HG03108 (cell line): ENCODE measurements at regions not wholly inside any gene's neighbourhood (a gene's known extent, or its start where the extent isn't known, plus 50 kb on each side); places are given as distances from the start of the nearest gene placed in this dataset.

ENCODE experiments used
- ATAC-seq: cut with Tn5 transposase; IDR thresholded peaks from one replicate; pipeline ENCODE4 v1.9.1; 2021; ENCODE audit warnings: moderate library complexity; ENCODE audit not compliant: unreplicated experiment

- ATAC-seq = no peak
These were observed 454.5 kb downstream of the TMA16 start for GRCh38 chr4:163948920-163949455.

DNA sequence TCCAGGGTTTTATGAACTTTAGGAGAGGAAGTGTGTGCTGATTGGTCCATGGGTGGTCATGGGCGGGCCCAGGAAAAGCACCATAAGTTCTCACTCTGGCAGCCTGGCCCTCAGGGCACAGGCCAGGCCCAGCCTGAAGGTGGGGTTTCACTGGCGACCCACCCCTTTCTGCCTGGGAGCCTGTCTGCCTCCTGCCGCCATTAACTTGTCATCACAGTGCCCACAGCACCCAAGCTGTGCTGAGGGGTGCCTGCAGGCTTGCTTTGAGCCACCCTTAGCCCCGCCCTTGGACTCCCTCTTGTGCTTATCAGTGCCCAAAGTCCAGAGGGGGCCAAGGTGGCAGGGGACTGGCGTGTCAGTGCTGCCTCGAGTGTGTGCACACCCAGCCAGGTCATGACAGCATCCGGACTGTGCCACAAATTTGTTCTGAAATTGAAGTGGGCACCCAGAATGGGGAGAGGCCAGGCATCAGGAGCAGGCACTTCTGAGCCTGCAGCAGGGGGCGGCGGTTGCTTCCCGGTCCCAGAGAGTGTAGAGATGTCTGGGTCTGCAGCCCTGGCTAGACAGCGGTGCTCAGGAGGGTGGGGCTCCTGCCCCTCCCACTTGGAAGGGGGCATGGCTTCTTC is 455.6 kb downstream of the TMA16 start:
- ATAC-seq = no peak

DNA sequence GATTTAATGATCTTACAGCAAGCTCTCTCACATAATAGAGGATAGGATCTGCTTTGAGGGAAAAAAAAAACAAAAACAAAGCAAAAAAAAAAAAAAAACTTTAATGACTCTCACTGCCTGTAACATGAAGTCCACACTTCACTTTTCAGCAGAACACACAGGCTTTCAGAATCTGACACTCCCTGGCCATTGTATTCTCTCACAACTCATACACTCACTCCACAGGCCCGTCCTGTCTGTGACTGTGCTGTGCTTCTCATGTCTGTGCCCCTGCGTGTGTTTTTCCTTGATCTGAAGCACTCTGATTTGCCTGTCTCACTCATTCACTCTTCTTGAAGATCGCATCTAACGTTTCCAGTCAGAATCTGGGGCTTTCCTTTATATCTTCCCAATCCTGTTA is 460.8 kb downstream of the TMA16 start:
- no peak for ATAC-seq

DNA sequence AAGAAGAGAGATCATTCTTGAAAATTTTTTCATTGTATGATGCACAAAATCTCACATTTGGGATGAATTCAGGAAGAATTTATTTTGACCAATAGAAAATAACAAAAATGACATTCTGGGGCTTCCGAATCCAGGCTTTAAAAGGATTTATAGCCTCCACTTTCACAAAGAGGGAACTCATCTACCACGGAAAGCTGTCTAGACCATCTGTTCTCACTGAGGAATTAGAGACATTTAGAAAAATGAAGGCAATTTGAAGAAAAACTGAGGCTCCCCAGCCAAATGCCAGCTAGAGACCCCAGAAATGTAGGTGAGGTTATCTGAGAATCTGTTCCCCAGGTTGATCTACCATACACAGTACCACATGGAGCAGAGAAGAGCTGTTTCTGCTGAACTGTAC is 464.3 kb downstream of the TMA16 start:
- ATAC-seq = no peak

DNA sequence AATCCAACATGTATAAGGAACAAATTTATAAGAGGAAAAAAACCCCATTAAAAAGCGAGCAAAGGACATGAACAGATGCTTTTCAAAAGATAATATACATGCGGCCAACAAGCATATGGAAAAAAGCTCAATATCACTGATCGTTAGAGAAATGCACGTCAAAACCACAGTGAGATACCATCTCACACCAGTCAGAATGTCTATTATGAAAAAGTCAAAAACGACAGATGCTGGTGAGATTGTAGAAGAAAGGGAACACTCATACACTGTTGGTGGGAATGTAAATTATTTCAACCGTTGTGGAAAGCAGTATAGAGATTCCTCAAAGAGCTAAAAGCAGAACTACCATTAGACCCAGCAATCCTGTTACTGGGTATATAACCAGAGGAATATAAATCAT is 465.4 kb downstream of the TMA16 start:
- no peak for ATAC-seq

DNA sequence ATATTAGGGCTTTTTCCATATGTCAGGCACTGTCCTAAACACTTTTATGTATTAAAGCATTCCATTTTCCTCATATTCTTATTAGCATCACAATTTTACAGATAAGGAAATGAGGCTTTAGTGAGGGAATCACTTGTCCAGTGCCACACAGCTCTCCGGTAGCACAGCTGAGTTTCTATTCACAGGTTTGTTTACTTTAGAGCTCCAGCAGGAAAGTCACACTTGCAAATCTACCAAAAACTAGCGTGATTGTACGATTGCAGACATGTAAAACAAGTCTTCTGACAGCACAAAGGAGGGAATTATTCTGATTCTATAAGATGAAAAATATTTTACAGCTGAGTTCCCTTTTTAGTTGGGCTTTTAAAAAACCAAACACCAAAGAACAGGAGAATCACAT is 472.1 kb downstream of the TMA16 start:
- ATAC-seq = no peak

GRCh38 chr4:163967263-163967662 is 472.8 kb downstream of the TMA16 start:
- ATAC-seq = no peak

- no peak for ATAC-seq
These were observed 473.2 kb downstream of the TMA16 start for GRCh38 chr4:163967710-163968109.

DNA sequence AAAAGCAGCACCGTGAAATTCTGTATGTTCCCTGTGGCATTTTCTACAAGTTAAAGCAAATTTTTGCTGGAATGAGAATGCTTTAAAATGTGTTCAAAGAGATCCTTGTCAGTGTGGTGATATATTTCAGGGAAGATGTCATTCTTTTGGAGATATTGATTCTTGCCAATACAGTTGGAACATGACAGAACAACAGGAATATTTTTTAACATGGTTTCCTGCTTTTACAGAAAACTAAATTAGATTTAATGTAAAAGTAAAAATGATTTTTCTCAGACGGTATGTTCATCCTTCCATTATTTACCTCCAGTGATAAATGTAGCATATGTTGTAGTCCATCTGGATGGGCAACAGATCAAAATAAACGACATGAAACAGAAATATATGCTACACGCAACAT is 474.8 kb downstream of the TMA16 start:
- ATAC-seq = no peak

DNA sequence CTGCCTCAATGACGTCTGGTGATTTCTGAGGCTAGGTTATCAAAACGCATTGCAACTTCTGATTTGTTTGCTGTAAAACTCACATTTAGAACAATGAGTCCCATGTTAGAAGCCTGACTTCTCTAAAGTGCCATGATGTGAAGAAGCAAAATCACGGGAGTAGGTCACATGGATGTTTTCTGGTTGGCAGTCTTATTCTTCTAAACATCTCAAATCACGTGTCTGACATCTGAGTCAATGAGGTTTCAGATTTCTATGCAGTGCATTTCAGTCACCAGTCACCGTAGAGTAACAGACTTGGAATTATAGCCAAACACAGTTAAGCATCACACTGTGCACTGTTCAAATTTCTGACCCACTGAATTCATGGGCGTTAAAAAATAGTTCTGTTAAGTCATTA is 482.1 kb downstream of the TMA16 start:
- no peak for ATAC-seq

- ATAC-seq = no peak
These were observed 493.9 kb downstream of the TMA16 start for GRCh38 chr4:163988391-163988790.

- ATAC-seq = no peak
These were observed 494.4 kb downstream of the TMA16 start for GRCh38 chr4:163988865-163989264.

- no peak for ATAC-seq
These were observed 496.9 kb downstream of the TMA16 start for GRCh38 chr4:163991298-163991865.

DNA sequence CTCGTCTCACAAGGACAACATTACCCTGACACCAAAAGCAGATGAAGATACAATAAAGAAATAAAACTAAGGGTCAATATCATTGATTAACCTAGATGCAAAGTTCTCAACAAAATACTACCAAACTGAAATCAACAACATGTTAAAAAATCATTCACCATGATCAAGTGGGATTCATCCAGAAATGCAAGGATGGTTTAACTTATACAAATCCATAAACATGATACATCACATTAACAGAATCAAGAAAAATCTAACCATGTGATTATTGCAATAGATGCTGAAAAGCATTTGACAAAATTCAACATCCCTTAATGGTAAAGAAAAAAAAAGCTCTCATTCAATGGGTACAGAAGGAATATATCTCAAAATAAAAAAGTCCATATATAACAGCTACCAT is 514.9 kb downstream of the TMA16 start:
- no peak for ATAC-seq

DNA sequence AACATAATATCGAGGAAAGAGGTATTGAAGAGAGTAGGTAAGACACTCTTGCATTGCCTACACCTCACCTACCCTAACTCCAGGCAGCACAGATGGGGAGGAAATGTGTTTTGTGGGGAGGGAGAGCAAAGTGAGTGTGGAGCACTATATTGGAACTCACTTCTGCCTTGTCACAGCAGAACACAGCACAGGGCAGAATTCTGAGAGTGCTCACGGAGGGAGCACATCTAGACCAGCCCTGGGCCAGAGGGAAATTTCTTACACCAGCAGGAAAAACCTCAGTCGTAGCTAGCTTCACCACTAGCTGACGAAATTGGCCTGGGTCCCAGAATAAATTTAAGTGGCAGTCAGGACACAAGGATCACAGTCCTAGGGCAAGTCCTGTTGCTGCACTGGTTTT is 517.3 kb downstream of the TMA16 start:
- no peak for ATAC-seq

DNA sequence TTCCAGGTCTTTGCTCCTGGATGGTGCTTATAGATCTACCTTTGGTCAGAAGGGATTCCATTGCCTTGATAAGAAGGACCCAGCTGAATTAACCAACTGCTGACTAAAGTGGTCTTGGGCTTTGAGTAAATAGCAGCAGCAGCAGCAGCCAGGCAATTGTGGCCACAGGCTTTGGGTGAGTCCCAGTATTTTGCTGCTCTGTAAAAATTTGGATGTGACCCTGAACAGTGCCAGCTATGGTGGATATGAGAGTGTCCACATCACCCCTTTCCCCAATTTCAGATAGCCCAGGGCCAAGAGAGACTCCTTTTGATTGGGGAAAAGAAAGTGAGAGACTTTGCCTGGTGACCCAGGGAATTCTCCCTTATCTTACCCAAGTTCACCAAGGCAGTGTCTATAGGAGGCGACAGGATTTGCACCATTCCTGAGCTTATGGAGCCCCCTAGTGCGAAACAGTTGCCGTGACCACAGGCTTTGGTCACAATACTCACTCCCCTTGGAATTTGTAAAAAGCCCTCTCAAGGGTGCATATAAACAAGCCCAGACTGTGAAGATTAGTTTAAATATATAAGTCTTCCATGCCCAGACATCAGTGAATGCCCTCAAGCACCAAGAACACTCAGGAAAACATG is 518.0 kb downstream of the TMA16 start:
- no peak for ATAC-seq

GRCh38 chr4:164021947-164022346 is 527.5 kb downstream of the TMA16 start:
- ATAC-seq = no peak

- ATAC-seq = no peak
These were observed 528.7 kb downstream of the TMA16 start for GRCh38 chr4:164023214-164023613.

DNA sequence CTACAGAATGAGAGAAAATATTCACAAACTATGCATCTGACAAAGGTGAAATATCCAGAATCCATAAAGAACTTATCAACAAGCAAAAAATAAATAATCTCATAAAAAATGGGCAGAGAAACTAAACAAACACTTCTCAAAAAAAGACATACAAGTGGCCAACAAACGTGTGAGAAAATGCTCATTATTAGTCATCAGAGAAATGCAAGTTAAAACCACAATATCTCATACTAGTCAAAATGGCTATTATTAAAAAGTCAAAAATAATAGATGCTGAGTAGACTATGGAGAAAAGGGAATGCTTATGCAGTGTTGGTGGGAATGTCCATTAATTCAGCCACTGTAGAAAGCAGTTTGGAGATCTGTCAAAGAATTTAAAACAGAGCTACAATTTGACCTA is 533.3 kb downstream of the TMA16 start:
- ATAC-seq = no peak

DNA sequence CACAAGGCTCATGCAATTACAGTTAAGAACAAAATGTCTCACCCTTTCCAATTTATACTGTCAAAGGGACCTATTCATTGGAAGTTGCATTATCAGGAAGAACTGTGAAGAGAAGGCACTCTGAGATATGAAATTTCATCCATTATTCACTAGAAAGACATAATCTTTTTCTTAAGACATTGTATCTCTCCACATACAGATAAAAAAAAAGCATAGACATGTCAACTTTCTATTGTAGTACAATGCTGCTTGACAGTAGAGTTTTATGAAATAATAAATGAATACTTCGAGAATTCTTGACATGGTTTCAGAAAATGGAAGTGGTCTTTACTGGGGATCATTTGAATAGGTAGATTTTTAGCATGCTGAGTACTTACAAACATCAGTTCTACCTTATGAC is 545.0 kb downstream of the TMA16 start:
- no peak for ATAC-seq

DNA sequence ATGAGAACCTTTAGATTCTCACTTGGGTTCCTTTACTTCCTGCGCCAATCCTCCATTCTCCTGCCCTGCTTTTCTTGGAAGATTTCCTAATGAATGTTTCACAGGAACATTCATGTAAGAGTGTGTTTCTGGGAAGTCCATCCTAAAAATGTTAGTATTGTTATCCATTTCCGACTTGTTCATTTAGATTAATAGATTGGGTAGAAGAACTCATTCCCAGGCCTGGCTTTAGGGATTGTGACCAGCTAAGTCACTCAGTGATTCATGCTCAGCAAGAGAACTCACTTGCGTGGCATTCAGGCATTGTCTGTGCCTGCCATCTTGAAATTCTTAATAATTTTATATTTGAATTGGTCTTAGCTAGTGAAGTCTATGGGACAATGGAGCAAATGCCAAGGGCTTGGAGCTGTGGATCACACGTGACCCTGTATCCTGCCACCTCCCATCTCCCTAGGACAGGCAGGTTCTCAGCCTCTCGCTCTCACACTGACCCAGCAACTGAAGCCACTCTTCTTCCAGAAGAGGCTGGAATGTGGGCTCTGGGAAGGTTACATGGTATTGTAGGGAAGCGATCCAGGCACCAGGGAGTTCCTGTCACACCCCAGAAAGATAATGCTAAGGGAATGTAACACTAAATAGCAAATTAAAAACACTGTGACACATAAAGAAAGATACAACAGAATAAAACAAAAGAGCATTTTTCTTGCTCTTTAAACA is 562.1 kb downstream of the TMA16 start:
- ATAC-seq = no peak
